Heart left ventricle (tissue), 16 donors: ENCODE measurements at regions not wholly inside any gene's neighbourhood (a gene's known extent, or its start where the extent isn't known, plus 50 kb on each side); places are given as distances from the start of the nearest gene placed in this dataset.

Experiments
- ATAC-seq, 4 donors: fragments of 200-7000 bp; cut with Tn5 transposase; one replicate each; pipeline ENCODE4 v1.9.1; 2020 to 2022; ENCODE audit warnings: moderate library complexity in 4 of 4, mild to moderate bottlenecking in 3 of 4, moderate number of reproducible peaks in 1 of 4
- DNase-seq, 5 donors: peaks; one replicate each; pipeline ENCODE4 v3.0.0-alpha.2; 2020
- H3K27ac ChIP-seq, 12 donors: fragments of 200-600 bp; sonication (generic) in 4 of 12; one replicate each; pipeline versions ENCODE4 v1.5.0 to v1.8.0; 2016 to 2022; ENCODE audit warnings: mild to moderate bottlenecking in 2 of 12
- H3K27me3 ChIP-seq, 9 donors: fragments of 200-600 bp; sonication (generic) in 2 of 9; one replicate each; pipeline versions ENCODE4 v1.5.1 to v1.8.0; 2016 to 2022; ENCODE audit warnings: mild to moderate bottlenecking in 3 of 9
- H3K36me3 ChIP-seq, 9 donors: fragments of 200-600 bp; sonication (generic) in 2 of 9; one replicate each; pipeline versions ENCODE4 v1.5.0 to v1.8.0; 2018 to 2022; ENCODE audit warnings: mild to moderate bottlenecking in 2 of 9
- H3K4me1 ChIP-seq, 12 donors: fragments of 200-600 bp; sonication (generic) in 4 of 12; one replicate each; pipeline versions ENCODE4 v1.5.0 to v1.8.0; 2016 to 2022; ENCODE audit warnings: mild to moderate bottlenecking in 3 of 12
- H3K4me3 ChIP-seq, 12 donors: fragments of 200-600 bp; sonication (generic) in 4 of 12; one replicate each; pipeline versions ENCODE4 v1.5.0 to v1.8.0; 2017 to 2022; ENCODE audit warnings: mild to moderate bottlenecking in 9 of 12, moderate library complexity in 4 of 12
- H3K9me3 ChIP-seq, 12 donors: fragments of 200-600 bp; sonication (generic) in 4 of 12; one replicate each; pipeline versions ENCODE4 v1.5.0 to v1.8.0; 2016 to 2022; ENCODE audit warnings: mild to moderate bottlenecking in 1 of 12
- POLR2A ChIP-seq, 2 donors: fragments of 450-650 bp; IDR thresholded peaks; one replicate each; pipeline ENCODE4 v1.6.1; 2017; ENCODE audit warnings: antibody characterized with exemption in 2 of 2, mild to moderate bottlenecking in 2 of 2, moderate library complexity in 2 of 2
- WGBS, 4 donors: extraction: QIAGEN DNeasy Blood & Tissue Kit in 2 of 4; methylation state at CpG; one replicate each; pipeline versions ENCODE4 v1.1.5 to v1.1.7; 2013 to 2018; 5-methylcytosine and 5-hydroxymethylcytosine counted together
- intact Hi-C, 10 donors: fragments of 100-400 bp; cut with DNase I; formaldehyde crosslinking; loops; one replicate each; pipeline versions ENCODE4 v1.11.1 to v1.14.2; 2022
- TF ChIP-seq, protein P1 (sequence below), 12 donors: fragments of 200-600 bp; sonication (generic) in 4 of 12; IDR thresholded peaks; one replicate each; pipeline versions ENCODE4 v1.5.0 to v1.8.0; 2018 to 2022; ENCODE audit warnings: antibody characterized with exemption in 12 of 12, mild to moderate bottlenecking in 5 of 12
- donor health status: ischemic (EF 13 %, LVEDD 7.1; RV severe dilation, severe dysfunction).
- donor health status: healthy with polysubstance abuse.
- donor health status: DM: no; HTN: yes; CAD: no.
- donor health status: DM: no; HTN: no; CAD: no.
- donor health status: ischemic (EF 25% LVEDD 6.9; RV normal size, moderate dysfunction).
- donor health status: ischemic (EF 25% LVEDD 5.7; RV mildly dilated, moderate dysfunction).
- donor health status: healthy.
- donor health status: DM: yes; HTN: yes; CAD: no.
- donor health status: ischemic (EF 35%, LVEDD 5.7; RV mildly dilated, moderate dysfunction).
- donor health status: nonischemic (EF 11% LVEDD 7.7; RV severe dilation, severe dysfunction).
- donor health status: DM: yes; HTN: yes; CAD: no.
- donor health status: PGD.
- donor health status: ischemic (EF 29% LVEDD 5.4; RV normal size, mild dysfunction).
- donor health status: nonischemic (EF 23%, LVEDD 6.1; RV moderate dilation, normal function).

DNA sequence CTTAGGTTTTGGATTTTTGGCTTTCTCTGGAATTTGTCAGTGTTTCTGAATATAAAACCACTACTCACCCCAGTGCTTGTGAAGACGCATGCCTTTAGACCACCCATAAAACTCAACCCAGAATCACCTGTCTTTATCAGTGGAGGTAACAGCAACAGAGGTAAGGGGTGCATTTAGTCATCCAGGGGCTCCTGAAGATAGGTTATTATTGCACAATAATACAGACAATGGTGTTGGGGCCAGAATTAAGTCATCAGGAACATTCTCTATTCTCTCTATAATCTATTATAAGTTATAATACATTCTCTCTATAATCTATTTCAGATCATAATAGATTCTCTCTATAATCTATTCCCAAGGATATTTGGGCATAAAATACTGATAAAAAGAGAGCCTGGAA lies 100.2 kb upstream of the KCNQ5 start:
- no peaks in the 10 kb centered on the region for H3K9me3 ChIP-seq
- intact Hi-C loops: no loop called here
- 78 to 89% (median 86%) methylated on average over 1 of the region's 1 CpG for WGBS, 4 donors
- ATAC-seq: no peak
- H3K27me3 ChIP-seq: no peaks in the 10 kb centered on the region
- H3K36me3 ChIP-seq: no peaks in the 10 kb centered on the region
- H3K4me1 ChIP-seq: no peaks in the 10 kb centered on the region
- no peak for TF ChIP-seq POLR2A (IDR thresholded peaks at IDR 0.05)
- TF ChIP-seq, protein P1, sequence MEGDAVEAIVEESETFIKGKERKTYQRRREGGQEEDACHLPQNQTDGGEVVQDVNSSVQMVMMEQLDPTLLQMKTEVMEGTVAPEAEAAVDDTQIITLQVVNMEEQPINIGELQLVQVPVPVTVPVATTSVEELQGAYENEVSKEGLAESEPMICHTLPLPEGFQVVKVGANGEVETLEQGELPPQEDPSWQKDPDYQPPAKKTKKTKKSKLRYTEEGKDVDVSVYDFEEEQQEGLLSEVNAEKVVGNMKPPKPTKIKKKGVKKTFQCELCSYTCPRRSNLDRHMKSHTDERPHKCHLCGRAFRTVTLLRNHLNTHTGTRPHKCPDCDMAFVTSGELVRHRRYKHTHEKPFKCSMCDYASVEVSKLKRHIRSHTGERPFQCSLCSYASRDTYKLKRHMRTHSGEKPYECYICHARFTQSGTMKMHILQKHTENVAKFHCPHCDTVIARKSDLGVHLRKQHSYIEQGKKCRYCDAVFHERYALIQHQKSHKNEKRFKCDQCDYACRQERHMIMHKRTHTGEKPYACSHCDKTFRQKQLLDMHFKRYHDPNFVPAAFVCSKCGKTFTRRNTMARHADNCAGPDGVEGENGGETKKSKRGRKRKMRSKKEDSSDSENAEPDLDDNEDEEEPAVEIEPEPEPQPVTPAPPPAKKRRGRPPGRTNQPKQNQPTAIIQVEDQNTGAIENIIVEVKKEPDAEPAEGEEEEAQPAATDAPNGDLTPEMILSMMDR (IDR thresholded peaks at IDR 0.05): no peak
- H3K4me3 ChIP-seq: no peak overlapping the region
- DNase-seq: no peak
- no peak overlapping the region for H3K27ac ChIP-seq

DNA sequence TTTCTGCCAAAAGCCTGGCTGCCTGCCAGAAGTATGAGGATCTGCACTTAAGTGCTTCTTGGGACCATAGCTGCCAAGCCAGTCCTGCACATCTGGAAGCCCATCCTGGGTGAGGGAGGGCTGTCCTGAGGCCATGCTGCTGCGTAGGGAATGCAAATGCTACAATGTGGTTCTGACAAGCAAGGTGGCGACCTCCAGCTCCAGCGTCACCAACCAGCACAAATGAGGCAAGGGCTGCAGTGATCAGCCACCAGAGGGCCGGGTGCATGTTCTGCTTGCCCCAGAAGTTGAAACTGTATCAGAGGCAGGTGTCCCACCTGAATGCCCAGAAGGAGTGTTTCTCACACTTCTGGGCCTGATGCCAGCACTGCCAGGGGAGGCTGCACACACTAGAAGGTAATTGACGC lies 99.1 kb upstream of the KCNQ5 start:
- ATAC-seq (no peak), DNase-seq (no peak)
- WGBS, 4 donors: 44 to 80% (median 57%) methylated on average over 3 to 5 of the region's 5 CpGs
- intact Hi-C loops: no loop called here
- H3K4me3 ChIP-seq: no peak overlapping the region
- no peaks in the 10 kb centered on the region for H3K4me1 ChIP-seq
- H3K27me3 ChIP-seq: no peaks in the 10 kb centered on the region
- H3K9me3 ChIP-seq: no peaks in the 10 kb centered on the region
- no peaks in the 10 kb centered on the region for H3K36me3 ChIP-seq
- TF ChIP-seq, protein P1 (IDR thresholded peaks at IDR 0.05): no peak
- no peak for TF ChIP-seq POLR2A (IDR thresholded peaks at IDR 0.05)
- H3K27ac ChIP-seq: no peak overlapping the region

DNA sequence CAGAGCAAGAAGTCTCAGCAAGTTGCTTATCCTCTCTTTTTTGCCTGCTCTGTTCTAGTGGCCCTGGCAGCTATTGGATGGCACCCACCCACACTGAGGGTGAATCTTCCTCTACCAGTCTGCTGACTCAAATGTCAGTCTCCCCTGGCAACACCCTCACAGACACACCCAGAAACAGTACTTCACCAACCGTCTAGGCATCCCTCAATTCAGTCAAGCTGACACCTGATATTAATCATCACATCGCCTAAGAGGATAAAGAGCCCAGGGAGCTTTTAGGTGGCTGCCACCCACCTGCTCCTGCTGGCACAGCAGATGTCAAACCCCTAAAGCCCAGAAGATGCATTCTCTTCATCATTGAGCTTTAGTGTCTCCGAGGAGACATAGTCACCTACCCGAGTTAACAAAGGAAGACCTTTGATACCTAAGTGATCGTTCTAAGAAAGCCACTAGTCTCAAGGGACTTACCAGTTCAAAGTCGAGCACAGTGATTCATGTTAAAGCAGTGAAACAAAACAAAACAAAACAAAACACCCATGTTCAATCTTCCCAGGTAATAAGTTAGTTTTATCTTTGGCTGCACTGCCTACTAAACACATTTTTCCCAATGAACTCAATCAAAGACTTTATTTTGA lies 97.7 kb upstream of the KCNQ5 start:
- no peaks in the 10 kb centered on the region for H3K4me1 ChIP-seq
- no peak overlapping the region for H3K27ac ChIP-seq
- H3K27me3 ChIP-seq: no peaks in the 10 kb centered on the region
- H3K4me3 ChIP-seq: no peak overlapping the region
- ATAC-seq: no peak
- H3K36me3 ChIP-seq: no peaks in the 10 kb centered on the region
- intact Hi-C loops: no loop called here
- H3K9me3 ChIP-seq: no peaks in the 10 kb centered on the region
- TF ChIP-seq, protein P1 (IDR thresholded peaks at IDR 0.05): no peak
- WGBS, 4 donors: 68 to 78% (median 72%) methylated on average over 6 of the region's 6 CpGs
- no peak for DNase-seq

DNA sequence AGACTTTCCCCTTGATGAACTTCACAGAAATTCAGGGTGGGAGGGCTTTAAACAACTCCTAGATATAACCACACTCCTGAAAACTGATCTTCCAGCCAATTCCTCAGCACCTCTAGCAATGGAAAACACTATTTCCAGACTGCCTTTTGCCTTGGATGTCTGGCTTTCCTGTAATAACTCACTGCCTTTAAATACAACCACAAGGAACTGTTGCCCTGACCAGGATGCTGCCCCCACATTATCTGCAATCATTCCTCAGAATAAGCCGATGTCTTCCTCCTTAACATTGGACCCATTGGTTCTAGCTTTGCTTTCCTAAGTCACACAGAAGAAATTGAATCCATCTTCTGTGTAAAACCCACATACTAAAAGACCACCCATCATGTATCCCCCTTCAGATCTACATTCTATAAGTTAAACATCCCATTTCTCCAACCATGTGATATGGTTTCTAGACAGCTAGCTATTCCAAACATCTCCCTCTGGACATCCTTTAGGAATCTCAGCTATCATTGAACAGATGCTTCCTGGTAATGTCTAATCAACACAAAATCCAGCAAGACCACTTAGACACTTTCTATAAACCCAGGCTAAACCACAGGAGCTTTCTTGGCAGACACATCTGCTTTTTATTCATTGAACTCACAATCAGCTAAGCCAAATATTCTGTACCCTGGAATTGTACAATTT lies 95.9 kb upstream of the KCNQ5 start:
- H3K36me3 ChIP-seq: no peaks in the 10 kb centered on the region
- H3K27ac ChIP-seq: no peak overlapping the region
- H3K27me3 ChIP-seq: no peaks in the 10 kb centered on the region
- no peaks in the 10 kb centered on the region for H3K4me1 ChIP-seq
- WGBS, 4 donors: 72 to 86% (median 73%) methylated on average over 1 of the region's 1 CpG
- no peaks in the 10 kb centered on the region for H3K9me3 ChIP-seq
- H3K4me3 ChIP-seq: no peak overlapping the region
- ATAC-seq: no peak
- intact Hi-C loops: no loop called here
- DNase-seq: no peak
- TF ChIP-seq, protein P1 (IDR thresholded peaks at IDR 0.05): no peak
- TF ChIP-seq POLR2A (IDR thresholded peaks at IDR 0.05): no peak
